ENCODE measurements at regions not wholly inside any gene's neighbourhood (a gene's known extent, or its start where the extent isn't known, plus 50 kb on each side); places are given as distances from the start of the nearest gene placed in this dataset.

- Histone ChIP-seq H3K27ac (no peak overlapping the region), H3K4me2 (no peak overlapping the region), H3K4me3 (no peak overlapping the region), H3K4me1 (no peaks in the 10 kb centered on the region), H3K9me3 (peaks cover 5% of the 10 kb centered on the region; the same call in 2 of the 3 replicates)
- no peak for DNase-seq (ENCODE audit: low read depth in 1 of 2, low spot score in 1 of 2)
- no peak for TF ChIP-seq E2F6 (IDR thresholded peaks at IDR 0.05; ENCODE audit: borderline replicate concordance, low read depth)
- TF ChIP-seq HDAC2 (IDR thresholded peaks at IDR 0.05), result no peak
- no peak for TF ChIP-seq FOSL2 (IDR thresholded peaks at IDR 0.05)
- no peak for TF ChIP-seq FOSL2 (CRISPR knock-in tag; IDR thresholded peaks at IDR 0.05)
- no peak for TF ChIP-seq MAZ (IDR thresholded peaks at IDR 0.05; ENCODE audit: borderline replicate concordance, low read depth, low read length)
- TF ChIP-seq ATOH8 (CRISPR knock-in tag; IDR thresholded peaks at IDR 0.05; ENCODE audit: low read depth), result no peak
- no peak for TF ChIP-seq EP300 (IDR thresholded peaks at IDR 0.05)
- TF ChIP-seq ESRRA (IDR thresholded peaks at IDR 0.05; ENCODE audit: borderline replicate concordance, low read length), result no peak
- TF ChIP-seq NFE2L2 (conservative IDR thresholded peaks at IDR 0.05; ENCODE audit: low read length), result no peak
- no peak for TF ChIP-seq CEBPB (IDR thresholded peaks at IDR 0.05)
- no peak for TF ChIP-seq HEYL (CRISPR knock-in tag; IDR thresholded peaks at IDR 0.05)
- no peak for TF ChIP-seq NR3C1 (IDR thresholded peaks at IDR 0.05)
- no peak for TF ChIP-seq EHMT2 (IDR thresholded peaks at IDR 0.05; ENCODE audit: low read depth)
- TF ChIP-seq HOXA7 (CRISPR knock-in tag; IDR thresholded peaks at IDR 0.05), result no peak
- no peak for TF ChIP-seq PHF8 (IDR thresholded peaks at IDR 0.05; ENCODE audit: borderline replicate concordance, low read depth)
- no peak for TF ChIP-seq HOXB5 (CRISPR knock-in tag; IDR thresholded peaks at IDR 0.05)
- TF ChIP-seq RCOR1 (IDR thresholded peaks at IDR 0.05; ENCODE audit: low read depth, low read length), result no peak
- TF ChIP-seq TFCP2L1 (CRISPR knock-in tag; IDR thresholded peaks at IDR 0.05), result no peak
- TF ChIP-seq BCL3 (IDR thresholded peaks at IDR 0.05), result no peak
- no peak for FAIRE-seq
- POLR2A ChIA-PET, result no interaction called here
- CTCF ChIA-PET, result no interaction called here
- ATAC-seq, result no peak
- WGBS (ENCODE audit: missing lambda C conversion rate), result 56% methylated on average over 1 of the region's 1 CpG
Observed at GRCh38 chr10:107771066-107771465, 606.6 kb upstream of the SORCS1 start.

- peaks cover 5% of the 10 kb centered on the region; the same call in 2 of the 3 replicates for H3K9me3 ChIP-seq
- POLR2A ChIA-PET, result no interaction called here
- no peak for TF ChIP-seq CEBPB (IDR thresholded peaks at IDR 0.05)
- no peak for TF ChIP-seq NFE2L2 (conservative IDR thresholded peaks at IDR 0.05; ENCODE audit: low read length)
- no peak for TF ChIP-seq HMGXB4 (CRISPR knock-in tag; IDR thresholded peaks at IDR 0.05; ENCODE audit: borderline replicate concordance)
- no peak for TF ChIP-seq FOSB (CRISPR knock-in tag; IDR thresholded peaks at IDR 0.05)
- TF ChIP-seq ZSCAN20 (CRISPR knock-in tag; IDR thresholded peaks at IDR 0.05), result no peak
- no peak for TF ChIP-seq BHLHE40 (IDR thresholded peaks at IDR 0.05; ENCODE audit: low read depth, low read length)
- TF ChIP-seq MAX (IDR thresholded peaks at IDR 0.05), result no peak
- TF ChIP-seq SREBF2 (IDR thresholded peaks at IDR 0.05), result no peak
- TF ChIP-seq RARB (CRISPR knock-in tag; IDR thresholded peaks at IDR 0.05), result no peak
- no peak for TF ChIP-seq HOXB13 (CRISPR knock-in tag; IDR thresholded peaks at IDR 0.05; ENCODE audit: low read depth)
- 36% methylated on average over 3 of the region's 3 CpGs for WGBS (ENCODE audit: missing lambda C conversion rate)
- CTCF ChIA-PET, result interaction anchor here (0.6 kb wide), 1 partner anchor 572 kb away, joined by 3 read pairs; no protein-coding TSS in a partner anchor
- H3K4me2 ChIP-seq, result no peak overlapping the region
- H3K27ac ChIP-seq, result no peak overlapping the region
- ATAC-seq (no peak), FAIRE-seq (no peak), DNase-seq (ENCODE audit: low read depth in 1 of 2, low spot score in 1 of 2) (no peak)
- no peak overlapping the region for H3K4me3 ChIP-seq
- no peaks in the 10 kb centered on the region for H3K4me1 ChIP-seq
Observed at GRCh38 chr10:107767185-107767584, 602.7 kb upstream of the SORCS1 start.
